K562 (cell line): ENCODE measurements at regions not wholly inside any gene's neighbourhood (a gene's known extent, or its start where the extent isn't known, plus 50 kb on each side); places are given as distances from the start of the nearest gene placed in this dataset.

Source experiments
- ATAC-seq: fragments of 200-7000 bp; cut with Tn5 transposase; 3 replicates; pipeline ENCODE4 v1.9.1; 2020; ENCODE audit warnings: moderate library complexity
- BruUV-seq: library from RNA; stranded (reverse); fragments of 400-500 nt; replicated peaks from 2 replicates; lab custom pipeline; 2021; lab: Mats Ljungman, UMichigan
- CTCF ChIA-PET: fragments of 300-600 bp; formaldehyde crosslinking; extraction: SDS; loops from one replicate; lab custom pipeline; 2021; ENCODE audit warnings: low intra/inter-chr PET ratio; lab: Yijun Ruan, JAX
- POLR2A ChIA-PET: fragments of 300-600, 350-650 bp; sonication (Branson Sonifier 250); formaldehyde crosslinking; extraction: SDS; loops from one replicate; lab custom pipeline; 2021; ENCODE audit warnings: antibody characterized with exemption, inconsistent platforms; lab: Yijun Ruan, JAX
- DNase-seq, 4 experiments: peaks; one replicate each; pipeline versions ENCODE4 v3.0.0 to v3.0.0-alpha.2; 2011 to 2018; ENCODE audit warnings: low spot score in 3 of 4, mixed read lengths in 3 of 4; ENCODE audit errors: extremely low read depth in 1 of 4
- FAIRE-seq: peaks from 2 replicates; lab custom pipeline; 2011; peaks lifted over from hg19 to GRCh38; lab: Jason Lieb, UNC
- H2AFZ ChIP-seq: 2 replicates; pipeline ENCODE4 v1.6.0; 2011; ENCODE audit warnings: low read depth, low read length, control low read depth, inconsistent platforms
- H3K27ac ChIP-seq: fragments of 200-600 bp; 3 replicates; pipeline ENCODE4 v1.8.0; 2011; ENCODE audit warnings: low read depth, mild to moderate bottlenecking, control low read depth, inconsistent platforms, low read length, moderate library complexity, mixed read lengths; ENCODE audit errors: extremely low read depth
- H3K27me3 ChIP-seq, 2 experiments: fragments of 300-600 bp in 1 of 2; 2 replicates in 1 of 2; 3 replicates in 1 of 2; pipeline versions ENCODE4 v1.6.0 to v1.8.0; 2011; ENCODE audit warnings: inconsistent platforms in 2 of 2, low read length in 2 of 2, mild to moderate bottlenecking in 1 of 2, mixed read lengths in 1 of 2, moderate library complexity in 1 of 2; ENCODE audit not compliant: control insufficient read depth in 2 of 2, insufficient read depth in 2 of 2
- H3K36me3 ChIP-seq: fragments of 300-600 bp; 3 replicates; pipeline ENCODE4 v1.8.0; 2011; ENCODE audit warnings: mild to moderate bottlenecking, low read length, inconsistent platforms; ENCODE audit not compliant: control insufficient read depth, insufficient read depth
- H3K4me1 ChIP-seq, 2 experiments: fragments of 200-600 bp in 1 of 2; replicated peaks in 1 of 2; 2 replicates in 1 of 2; 3 replicates in 1 of 2; pipeline versions ENCODE4 v1.5.1 to v1.8.0; 2011; ENCODE audit warnings: inconsistent platforms in 2 of 2, low read length in 2 of 2, mild to moderate bottlenecking in 1 of 2, mixed read lengths in 1 of 2, moderate library complexity in 1 of 2; ENCODE audit not compliant: control insufficient read depth in 2 of 2, insufficient read depth in 2 of 2
- H3K4me2 ChIP-seq: 2 replicates; pipeline ENCODE4 v1.6.1; 2011; ENCODE audit warnings: low read length, control low read depth, inconsistent platforms, mixed read lengths; ENCODE audit not compliant: insufficient read depth
- H3K4me3 ChIP-seq: fragments of 200-600 bp; sonication (generic), shearing (Covaris generic); 2 replicates; pipeline ENCODE4 v1.5.1; 2016; ENCODE audit warnings: control low read depth, inconsistent platforms
- H3K79me2 ChIP-seq: fragments of 200-600 bp; 3 replicates; pipeline ENCODE4 v1.8.0; 2011; ENCODE audit warnings: low read length, inconsistent platforms; ENCODE audit not compliant: control insufficient read depth, insufficient read depth
- H3K9ac ChIP-seq, 2 experiments: 2 replicates each; pipeline versions ENCODE4 v1.6.0 to v1.6.1; 2011; ENCODE audit warnings: low read depth in 2 of 2, low read length in 2 of 2, control low read depth in 1 of 2, inconsistent platforms in 1 of 2, mild to moderate bottlenecking in 1 of 2, mixed read lengths in 1 of 2; ENCODE audit not compliant: insufficient read depth in 1 of 2
- H3K9me1 ChIP-seq: one replicate; pipeline ENCODE4 v1.6.0; 2011; ENCODE audit warnings: inconsistent platforms, mild to moderate bottlenecking, low read length, moderate library complexity; ENCODE audit not compliant: control insufficient read depth, insufficient read depth
- H3K9me3 ChIP-seq: replicated peaks from 2 replicates; pipeline ENCODE4 v1.5.1; 2011; ENCODE audit warnings: low read depth, low read length, inconsistent platforms; ENCODE audit not compliant: control insufficient read depth, insufficient read depth
- H4K20me1 ChIP-seq: replicated peaks from 2 replicates; pipeline ENCODE4 v1.6.1; 2011; ENCODE audit warnings: low read length, inconsistent platforms, mixed read lengths; ENCODE audit not compliant: control insufficient read depth, insufficient read depth
- BCLAF1 ChIP-seq, 2 experiments: fragments of 450-650 bp in 1 of 2; IDR thresholded peaks; 2 replicates each; pipeline ENCODE4 v1.6.1; 2011 to 2017; ENCODE audit warnings: low read depth in 2 of 2, antibody characterized with exemption in 1 of 2, borderline replicate concordance in 1 of 2, low read length in 1 of 2, mild to moderate bottlenecking in 1 of 2, mixed read lengths in 1 of 2; ENCODE audit not compliant: control insufficient read depth in 1 of 2
- COPS2 ChIP-seq: fragments of 450-650 bp; conservative IDR thresholded peaks from 2 replicates; pipeline ENCODE4 v1.6.1; 2016; ENCODE audit warnings: mild to moderate bottlenecking, moderate library complexity
- CTBP1 ChIP-seq: fragments of 450-650 bp; IDR thresholded peaks from 2 replicates; pipeline ENCODE4 v1.6.1; 2016; ENCODE audit warnings: borderline replicate concordance
- E2F5 ChIP-seq: sonication (generic); formaldehyde crosslinking; IDR thresholded peaks from 2 replicates; pipeline ENCODE4 v1.8.0; 2022; ENCODE audit warnings: mild to moderate bottlenecking, missing genetic modification reagents
- MXI1 ChIP-seq: IDR thresholded peaks from 2 replicates; pipeline ENCODE4 v1.6.1; 2011; ENCODE audit warnings: low read depth, mild to moderate bottlenecking, improper control_type of control experiment, low read length
- NR2C1 ChIP-seq, 2 experiments: fragments of 450-650 bp; IDR thresholded peaks; 2 replicates each; pipeline ENCODE4 v1.6.1; 2017; ENCODE audit warnings: mild to moderate bottlenecking in 2 of 2, antibody characterized with exemption in 1 of 2, inconsistent platforms in 1 of 2, missing compliant biosample characterization in 1 of 2, missing genetic modification characterization in 1 of 2
- PTBP1 ChIP-seq: fragments of 200-400 bp; formaldehyde crosslinking; IDR thresholded peaks from 2 replicates; pipeline ENCODE4 v1.6.1; 2017; ENCODE audit warnings: low read depth, low read length
- RBFOX2 ChIP-seq: fragments of 200-400 bp; formaldehyde crosslinking; IDR thresholded peaks from 2 replicates; pipeline ENCODE4 v1.6.1; 2017; ENCODE audit warnings: low read depth, mild to moderate bottlenecking, low read length, moderate library complexity
- RBM22 ChIP-seq: fragments of 200-400 bp; formaldehyde crosslinking; IDR thresholded peaks from 2 replicates; pipeline ENCODE4 v1.6.1; 2018; ENCODE audit warnings: low read length, low read depth; ENCODE audit not compliant: poor library complexity, severe bottlenecking
- RBM34 ChIP-seq: fragments of 200-400 bp; formaldehyde crosslinking; IDR thresholded peaks from 2 replicates; pipeline ENCODE4 v1.6.1; 2018; ENCODE audit warnings: low read length, borderline replicate concordance; ENCODE audit not compliant: insufficient read depth
- SPI1 ChIP-seq: IDR thresholded peaks from 2 replicates; pipeline ENCODE4 v1.6.1; 2011; ENCODE audit warnings: low read depth, low read length, control low read depth, borderline replicate concordance
- ZBTB2 ChIP-seq: fragments of 450-650 bp; IDR thresholded peaks from 2 replicates; pipeline ENCODE4 v1.6.1; 2016; ENCODE audit warnings: antibody characterized with exemption
- ZNF212 ChIP-seq: fragments of 450-650 bp; formaldehyde crosslinking; IDR thresholded peaks from 2 replicates; pipeline ENCODE4 v1.4.0; 2020; ENCODE audit warnings: mild to moderate bottlenecking
- WGBS: fragments of 100-300 bp; shearing (Covaris generic); methylation state at CpG from one replicate; pipeline ENCODE4 v1.1.6; 2016; ENCODE audit warnings: low coverage, mixed read lengths; ENCODE audit not compliant: insufficient coverage; ENCODE audit errors: missing lambda C conversion rate; 5-methylcytosine and 5-hydroxymethylcytosine counted together
- in situ Hi-C: fragments of 300-500 bp; cut with MboI; formaldehyde crosslinking; loops from 4 replicates; pipeline ENCODE4 v1.15.0; 2018; ENCODE audit warnings: inconsistent platforms, mixed read lengths
- intact Hi-C: fragments of 100-400 bp; cut with micrococcal nuclease; formaldehyde crosslinking; loops from 2 replicates; pipeline ENCODE4 v1.14.2; 2022
- TF ChIP-seq, protein P1 (sequence below): fragments of 450-650 bp; formaldehyde crosslinking; IDR thresholded peaks from 2 replicates; pipeline ENCODE4 v1.4.0; 2022; ENCODE audit warnings: missing genetic modification characterization
- TF ChIP-seq, protein P2 (sequence below): fragments of 250-450 bp; sonication (Bioruptor Pico); IDR thresholded peaks from 2 replicates; pipeline ENCODE4 v1.5.0; 2021

DNA sequence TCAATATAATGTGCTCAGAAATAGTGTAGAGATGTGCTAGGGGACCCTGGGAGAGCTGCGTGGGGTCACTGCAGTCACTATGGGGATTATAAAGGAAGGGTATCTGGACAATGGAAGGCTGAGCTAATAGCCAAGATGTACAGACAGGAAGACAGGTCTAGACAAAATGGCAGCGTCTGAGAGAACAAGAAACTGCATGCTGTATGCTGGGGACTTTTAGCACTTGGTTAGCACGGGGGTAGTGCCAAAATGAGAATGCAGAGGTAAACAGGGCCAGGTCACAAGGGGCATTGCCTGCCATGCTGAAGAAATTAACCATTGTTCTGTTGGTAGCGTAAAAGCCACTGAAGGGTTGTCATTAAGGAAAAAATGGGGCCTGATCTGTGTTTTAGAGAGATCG lies 308.2 kb downstream of the EMP1 start:
- Histone ChIP-seq H3K4me1 (no peaks in the 10 kb centered on the region; a peak in 1 of 5 replicates), H3K9ac (no peak overlapping the region), H3K4me2 (no peak overlapping the region), H3K79me2 (no peaks in the 10 kb centered on the region), H3K9me1 (no peaks in the 10 kb centered on the region), H2AFZ (no peak overlapping the region), H3K36me3 (no peaks in the 10 kb centered on the region), H3K27me3 (no peaks in the 10 kb centered on the region), H4K20me1 (no peaks in the 10 kb centered on the region), H3K27ac (no peak overlapping the region), H3K9me3 (no peaks in the 10 kb centered on the region), H3K4me3 (no peak overlapping the region)
- intact Hi-C loops (no loop called here), in situ Hi-C loops (no loop called here)
- FAIRE-seq (no peak), DNase-seq (no peak), ATAC-seq (no peak)
- no TSS peak for BruUV-seq
- POLR2A ChIA-PET, result interaction anchor here (0.5 kb wide), 1 partner anchor 154 kb away, joined by 3 read pairs; no protein-coding TSS in a partner anchor
- CTCF ChIA-PET, result no interaction called here
- WGBS, result 0% methylated on average over 5 of the region's 5 CpGs
- no peak for TF ChIP-seq BCLAF1 (IDR thresholded peaks at IDR 0.05; ENCODE audit: borderline replicate concordance in 1 of 2, control insufficient read depth in 1 of 2, low read depth in 2 of 2, low read length in 1 of 2)
- TF ChIP-seq SPI1, result no peak
- TF ChIP-seq RBM22, result no peak
- TF ChIP-seq, protein P1, sequence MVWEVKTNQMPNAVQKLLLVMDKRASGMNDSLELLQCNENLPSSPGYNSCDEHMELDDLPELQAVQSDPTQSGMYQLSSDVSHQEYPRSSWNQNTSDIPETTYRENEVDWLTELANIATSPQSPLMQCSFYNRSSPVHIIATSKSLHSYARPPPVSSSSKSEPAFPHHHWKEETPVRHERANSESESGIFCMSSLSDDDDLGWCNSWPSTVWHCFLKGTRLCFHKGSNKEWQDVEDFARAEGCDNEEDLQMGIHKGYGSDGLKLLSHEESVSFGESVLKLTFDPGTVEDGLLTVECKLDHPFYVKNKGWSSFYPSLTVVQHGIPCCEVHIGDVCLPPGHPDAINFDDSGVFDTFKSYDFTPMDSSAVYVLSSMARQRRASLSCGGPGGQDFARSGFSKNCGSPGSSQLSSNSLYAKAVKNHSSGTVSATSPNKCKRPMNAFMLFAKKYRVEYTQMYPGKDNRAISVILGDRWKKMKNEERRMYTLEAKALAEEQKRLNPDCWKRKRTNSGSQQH (CRISPR knock-in tag), result no peak
- TF ChIP-seq NR2C1 (IDR thresholded peaks at IDR 0.05), result no peak
- no peak for TF ChIP-seq NR2C1 (tag; IDR thresholded peaks at IDR 0.05)
- TF ChIP-seq ZBTB2, result no peak
- TF ChIP-seq RBM34, result no peak
- TF ChIP-seq MXI1, result no peak
- no peak for TF ChIP-seq E2F5 (CRISPR knock-in tag)
- TF ChIP-seq CTBP1, result no peak
- no peak for TF ChIP-seq RBFOX2
- no peak for TF ChIP-seq PTBP1
- no peak for TF ChIP-seq ZNF212 (CRISPR knock-in tag)
- no peak for TF ChIP-seq COPS2
- TF ChIP-seq, protein P2, sequence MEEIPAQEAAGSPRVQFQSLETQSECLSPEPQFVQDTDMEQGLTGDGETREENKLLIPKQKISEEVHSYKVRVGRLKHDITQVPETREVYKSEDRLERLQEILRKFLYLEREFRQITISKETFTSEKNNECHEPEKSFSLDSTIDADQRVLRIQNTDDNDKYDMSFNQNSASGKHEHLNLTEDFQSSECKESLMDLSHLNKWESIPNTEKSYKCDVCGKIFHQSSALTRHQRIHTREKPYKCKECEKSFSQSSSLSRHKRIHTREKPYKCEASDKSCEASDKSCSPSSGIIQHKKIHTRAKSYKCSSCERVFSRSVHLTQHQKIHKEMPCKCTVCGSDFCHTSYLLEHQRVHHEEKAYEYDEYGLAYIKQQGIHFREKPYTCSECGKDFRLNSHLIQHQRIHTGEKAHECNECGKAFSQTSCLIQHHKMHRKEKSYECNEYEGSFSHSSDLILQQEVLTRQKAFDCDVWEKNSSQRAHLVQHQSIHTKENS (CRISPR knock-in tag), result no peak
